ENCODE measurements at regions not wholly inside any gene's neighbourhood (a gene's known extent, or its start where the extent isn't known, plus 50 kb on each side); places are given as distances from the start of the nearest gene placed in this dataset.

GRCh38 chr17:79476074-79476652 lies 134.7 kb downstream of the RBFOX3 start:
- H3K9me1 ChIP-seq (replicated peaks; ENCODE audit: control insufficient read depth, extremely low read depth, insufficient read depth, low read length): no peaks in the 10 kb centered on the region
- no peaks in the 10 kb centered on the region for H3K27me3 ChIP-seq (ENCODE audit: control insufficient read depth in 2 of 2, insufficient read depth in 2 of 2, low read length in 2 of 2)
- DNase-seq (ENCODE audit: low read depth, low spot score): no peak
- no TSS peak for BruUV-seq (replicated peaks)
- intact Hi-C loops (cut with micrococcal nuclease): no loop called here
- no peaks in the 10 kb centered on the region for H3K9me3 ChIP-seq (replicated peaks; ENCODE audit: control insufficient read depth, insufficient read depth, low read length)
- no peak overlapping the region for H3K9ac ChIP-seq (replicated peaks; ENCODE audit: extremely low read depth, insufficient read depth, low read length)
- CTCF ChIA-PET: no interaction called here
- TF ChIP-seq CTCF (IDR thresholded peaks at IDR 0.05; ENCODE audit: extremely low read depth in 1 of 2, insufficient read depth in 1 of 2, low read depth in 1 of 2, low read length in 2 of 2) (no peak), EZH2 (IDR thresholded peaks at IDR 0.05; ENCODE audit: borderline replicate concordance, low read depth, low read length, severe bottlenecking) (no peak), POLR2A (IDR thresholded peaks at IDR 0.05; ENCODE audit: low read depth, low read length) (no peak), MAX (IDR thresholded peaks at IDR 0.05; ENCODE audit: insufficient read depth, insufficient read length) (no peak), MYC (IDR thresholded peaks at IDR 0.05; ENCODE audit: low read depth, low read length) (no peak), FOS (IDR thresholded peaks at IDR 0.05; ENCODE audit: borderline replicate concordance, insufficient read depth, low read length) (no peak), GATA2 (IDR thresholded peaks at IDR 0.05; ENCODE audit: insufficient read depth, insufficient read length, low read depth, low read length) (no peak), JUN (IDR thresholded peaks at IDR 0.05; ENCODE audit: borderline replicate concordance, insufficient read depth, insufficient read length, low read depth) (no peak), POLR2AphosphoS5 (IDR thresholded peaks at IDR 0.05; ENCODE audit: insufficient read depth, low read depth, low read length) (no peak)
- no peak for FAIRE-seq
- no peaks in the 10 kb centered on the region for H3K79me2 ChIP-seq (ENCODE audit: control insufficient read depth, insufficient read depth, low read length)
- dilution Hi-C loops (cut with MboI; ENCODE audit: extremely low pct_ligation_motif_present, low sequenced_read_pairs): no loop called here
- no peak overlapping the region for H3K4me2 ChIP-seq (ENCODE audit: insufficient read depth, low read length)
- H4K20me1 ChIP-seq (replicated peaks; ENCODE audit: control insufficient read depth, extremely low read depth, insufficient read depth, low read length): no peaks in the 10 kb centered on the region
- H2AFZ ChIP-seq (ENCODE audit: low read depth, low read length): no peak overlapping the region
- no peak overlapping the region for H3K27ac ChIP-seq (ENCODE audit: insufficient read depth, low read depth, low read length)
- no peak overlapping the region for H3K4me3 ChIP-seq (replicated peaks in 1 of 3; ENCODE audit: insufficient read depth in 1 of 3, low read depth in 1 of 3, low read length in 3 of 3)
- POLR2A ChIA-PET: no interaction called here
- no peaks in the 10 kb centered on the region for H3K4me1 ChIP-seq (ENCODE audit: control insufficient read depth, extremely low read depth, insufficient read depth, low read length)
- H3K36me3 ChIP-seq (ENCODE audit: control insufficient read depth in 2 of 2, extremely low read depth in 1 of 2, insufficient read depth in 2 of 2, low read length in 2 of 2): no peaks in the 10 kb centered on the region
